H1 (cell line): ENCODE measurements at regions not wholly inside any gene's neighbourhood (a gene's known extent, or its start where the extent isn't known, plus 50 kb on each side); places are given as distances from the start of the nearest gene placed in this dataset.

Experiments used
- CHD2 ChIP-seq: IDR thresholded peaks from 2 replicates; pipeline ENCODE4 v1.6.1; 2012; ENCODE audit warnings: low read length, improper control_type of control experiment
- CREB1 ChIP-seq: IDR thresholded peaks from 2 replicates; pipeline ENCODE4 v1.6.1; 2012; ENCODE audit warnings: inconsistent platforms
- NANOG ChIP-seq: IDR thresholded peaks from 2 replicates; pipeline ENCODE4 v1.6.1; 2011; ENCODE audit warnings: low read length, low read depth, mild to moderate bottlenecking, inconsistent platforms; ENCODE audit not compliant: insufficient read depth, poor library complexity, severe bottlenecking
- PHF8 ChIP-seq: fragments of 200-600 bp; sonication (generic); conservative IDR thresholded peaks from 2 replicates; pipeline ENCODE4 v1.7.1; 2012; ENCODE audit warnings: low read depth, mild to moderate bottlenecking, inconsistent platforms, low read length, moderate library complexity

DNA sequence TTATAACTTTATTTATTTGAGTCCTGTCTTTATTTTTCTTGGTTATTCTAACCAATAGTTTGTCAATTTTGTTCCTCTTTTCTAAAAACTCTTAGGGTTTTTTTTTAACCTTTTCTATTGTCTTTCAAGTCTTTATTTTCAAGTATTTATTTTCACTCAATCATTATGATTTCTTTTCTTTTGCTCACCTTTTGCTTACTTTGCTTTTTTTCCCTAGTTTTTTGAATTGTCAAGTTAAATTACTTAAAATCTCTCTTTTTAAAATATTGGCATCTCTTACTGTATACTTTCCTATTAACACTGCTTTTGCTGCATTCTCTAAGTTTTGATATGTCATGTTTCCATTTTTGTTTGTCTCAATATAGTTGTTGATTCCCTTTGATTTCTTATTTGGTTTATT, 396.8 kb upstream of the CCDC179 start (continued):
- TF ChIP-seq CHD2 (no peak), CREB1 (no peak), PHF8 (no peak), NANOG (no peak)
